GM19193 (cell line): ENCODE measurements at regions not wholly inside any gene's neighbourhood (a gene's known extent, or its start where the extent isn't known, plus 50 kb on each side); places are given as distances from the start of the nearest gene placed in this dataset.

Experiments
- POLR2A ChIP-seq: IDR thresholded peaks from 4 replicates; pipeline ENCODE4 v1.6.1; 2011; ENCODE audit not compliant: insufficient read depth, insufficient read length; ENCODE audit errors: extremely low read depth

GRCh38 chr14:89578156-89578555 lies 161.1 kb upstream of the FOXN3 start:
- TF ChIP-seq POLR2A = no peak

GRCh38 chr14:89576960-89577359 lies 159.9 kb upstream of the FOXN3 start:
- no peak for TF ChIP-seq POLR2A

GRCh38 chr14:89576145-89576927 lies 159.3 kb upstream of the FOXN3 start:
- no peak for TF ChIP-seq POLR2A

GRCh38 chr14:89575386-89576061 lies 158.5 kb upstream of the FOXN3 start:
- no peak for TF ChIP-seq POLR2A

- no peak for TF ChIP-seq POLR2A
These were observed 157.4 kb upstream of the FOXN3 start for GRCh38 chr14:89574420-89574819.

GRCh38 chr14:89573399-89573657 lies 156.3 kb upstream of the FOXN3 start:
- TF ChIP-seq POLR2A = no peak

GRCh38 chr14:89572596-89573398 lies 155.8 kb upstream of the FOXN3 start:
- no peak for TF ChIP-seq POLR2A

- TF ChIP-seq POLR2A = no peak
These were observed 154.5 kb upstream of the FOXN3 start for GRCh38 chr14:89571491-89571890.

GRCh38 chr14:89566644-89567415 lies 149.8 kb upstream of the FOXN3 start:
- no peak for TF ChIP-seq POLR2A

- no peak for TF ChIP-seq POLR2A
These were observed 149.1 kb upstream of the FOXN3 start for GRCh38 chr14:89566180-89566579.

GRCh38 chr14:89565607-89566006 lies 148.6 kb upstream of the FOXN3 start:
- no peak for TF ChIP-seq POLR2A

- no peak for TF ChIP-seq POLR2A
These were observed 148.0 kb upstream of the FOXN3 start for GRCh38 chr14:89564989-89565388.

- TF ChIP-seq POLR2A = no peak
These were observed 147.4 kb upstream of the FOXN3 start for GRCh38 chr14:89564286-89564957.

- no peak for TF ChIP-seq POLR2A
These were observed 146.4 kb upstream of the FOXN3 start for GRCh38 chr14:89563471-89563870.
